Cardiac septum (tissue), 1 donor: ENCODE measurements at regions not wholly inside any gene's neighbourhood (a gene's known extent, or its start where the extent isn't known, plus 50 kb on each side); places are given as distances from the start of the nearest gene placed in this dataset.
"Not testable (repeated sequence)": the region's sequence is repeated elsewhere in the genome, so short reads cannot be mapped to it uniquely, and the experiment has no call there.

Experiments used
- DNase-seq: peaks from one replicate; pipeline ENCODE4 v3.0.0-alpha.2; 2020; ENCODE audit warnings: low spot score
- intact Hi-C: fragments of 100-400 bp; cut with DNase I; formaldehyde crosslinking; loops from one replicate; pipeline ENCODE4 v1.14.0; 2022
- donor health status: DM: no; HTN: no; CAD: no.

DNA sequence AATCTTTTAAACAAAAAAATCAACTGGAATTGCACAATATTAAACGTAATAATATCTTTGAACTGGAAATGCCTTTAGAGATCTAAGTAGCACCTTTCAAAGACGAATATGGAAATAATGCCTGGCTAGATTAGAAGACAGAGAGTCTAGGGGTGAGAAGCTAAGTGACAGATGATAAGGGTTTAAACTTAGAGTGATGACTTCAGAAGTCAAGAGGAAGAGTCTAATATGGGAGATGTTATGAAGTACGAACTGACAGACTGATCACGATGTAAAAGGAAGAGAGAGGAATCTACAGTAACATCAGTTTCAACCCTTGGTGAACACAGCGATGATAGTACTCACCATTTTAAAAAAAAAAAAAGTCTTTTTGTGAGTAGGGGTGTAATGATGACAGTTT, 57.9 kb downstream of the HINT1 start:
- DNase-seq: no peak
- intact Hi-C loops: loop anchor here (10.0 kb wide), 1 partner anchor 1212 kb away; no protein-coding TSS in a partner anchor

DNA sequence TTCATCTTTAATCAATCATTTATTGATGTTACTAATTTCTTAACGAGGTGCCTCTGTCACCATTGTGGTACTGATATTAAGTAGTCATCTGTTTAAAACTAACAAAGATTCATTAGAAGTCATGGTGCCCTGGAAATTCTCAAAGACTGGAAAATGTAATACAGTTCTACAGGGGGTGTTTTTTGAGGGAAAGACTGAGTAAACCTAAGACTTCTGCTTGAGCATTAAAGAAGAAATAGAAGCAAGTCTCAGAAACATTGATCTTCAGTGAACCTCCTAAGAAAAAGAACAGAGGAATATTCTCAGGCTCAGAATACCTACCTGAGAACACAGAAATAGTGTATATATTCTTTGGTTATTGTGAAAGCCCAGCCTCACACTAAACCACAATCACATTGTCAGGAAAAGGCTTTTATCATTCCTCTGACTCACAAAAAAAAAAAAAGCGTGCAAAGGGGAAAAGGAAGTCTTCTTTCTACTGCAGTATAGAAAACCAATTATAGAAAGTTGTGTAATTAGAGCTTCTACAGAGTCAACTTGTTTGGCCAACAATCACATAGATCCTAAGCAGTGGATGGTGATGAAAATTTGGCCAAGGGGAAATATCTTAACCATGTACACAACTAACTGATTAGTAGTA, 60.8 kb downstream of the HINT1 start:
- intact Hi-C loops: loop anchor here (10.0 kb wide), 1 partner anchor 1209 kb away; no protein-coding TSS in a partner anchor
- DNase-seq: no peak

DNA sequence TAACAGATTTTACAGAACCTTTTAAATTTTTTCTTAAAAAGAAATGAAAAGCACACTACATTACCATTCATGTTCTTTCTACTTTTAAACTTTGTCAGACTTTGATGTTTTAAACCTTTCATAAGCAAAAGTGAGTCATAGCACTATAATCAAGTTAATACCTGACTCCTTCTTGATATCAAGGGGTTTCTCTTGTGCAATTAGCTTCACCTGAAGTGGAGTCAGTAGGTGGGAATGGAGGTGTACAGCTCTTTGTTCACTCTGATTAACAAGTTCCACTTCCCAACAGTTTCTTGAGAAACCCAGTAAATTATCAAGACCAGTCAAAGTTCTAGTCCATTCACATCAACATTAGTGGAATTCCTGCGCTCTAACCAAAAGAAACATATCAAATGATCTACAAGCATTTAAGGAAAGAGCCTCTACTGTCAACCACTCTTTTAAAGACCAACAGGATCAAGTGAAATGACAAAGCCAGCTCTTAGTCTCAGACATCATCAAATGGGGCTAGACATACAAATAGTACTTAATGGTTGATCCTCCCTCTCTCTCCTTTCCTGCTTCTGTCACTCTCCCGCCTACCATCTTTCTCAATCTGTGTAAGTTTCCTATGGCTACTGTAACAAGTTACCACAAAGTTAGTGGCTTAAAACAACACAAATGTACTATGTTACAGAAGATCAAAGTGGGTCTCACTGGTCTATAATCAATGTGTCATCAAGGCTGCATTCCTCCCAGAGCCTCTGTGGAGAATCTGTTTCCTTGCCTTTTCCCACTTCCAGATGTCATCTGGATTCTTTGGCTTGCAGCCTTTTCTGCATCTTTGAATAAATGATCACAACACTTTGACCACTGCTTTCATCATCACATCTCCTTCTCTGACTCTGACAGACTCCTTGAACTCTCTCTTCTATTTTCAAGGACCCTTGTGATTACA, 68.0 kb downstream of the HINT1 start:
- intact Hi-C loops: no loop called here
- no peak for DNase-seq

DNA sequence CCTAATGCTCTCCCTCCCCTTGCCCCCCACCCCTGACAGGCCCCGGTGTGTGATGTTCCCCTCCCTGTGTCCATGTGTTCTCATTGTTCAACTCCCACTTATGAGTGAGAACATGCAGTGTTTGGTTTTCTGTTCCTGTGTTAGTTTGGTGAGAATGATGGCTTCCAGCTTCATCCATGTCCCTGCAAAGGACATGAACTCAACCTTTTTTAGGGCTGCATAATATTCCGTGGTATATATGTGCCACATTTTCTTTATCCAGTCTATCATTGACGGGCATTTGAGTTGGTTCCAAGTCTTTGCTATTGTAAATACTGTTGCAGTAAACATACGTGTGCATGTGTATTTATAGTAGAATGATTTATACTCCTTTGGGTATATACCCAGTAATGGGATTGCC, 69.5 kb downstream of the HINT1 start:
- DNase-seq, intact Hi-C loops: not testable (repeated sequence)

DNA sequence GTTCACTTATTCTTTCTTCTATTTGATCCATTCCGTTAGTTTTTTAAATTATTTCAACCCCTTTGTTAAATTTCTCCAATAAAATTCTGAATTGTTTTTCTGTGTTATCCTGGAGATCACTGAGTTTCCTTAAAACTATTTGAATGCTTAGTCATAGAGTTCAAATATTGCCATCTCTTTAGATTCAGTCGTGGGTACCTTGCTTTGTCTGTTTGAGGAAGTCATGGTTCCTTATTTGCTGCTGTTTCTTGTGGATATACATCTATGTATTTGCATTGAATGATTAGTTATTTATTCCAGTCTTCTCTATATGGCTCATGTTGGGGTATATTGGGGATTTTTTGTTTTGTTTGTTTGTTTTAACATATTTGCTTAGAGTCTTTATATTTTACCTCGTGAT, 80.6 kb downstream of the HINT1 start:
- intact Hi-C loops: no loop called here
- DNase-seq: no peak

DNA sequence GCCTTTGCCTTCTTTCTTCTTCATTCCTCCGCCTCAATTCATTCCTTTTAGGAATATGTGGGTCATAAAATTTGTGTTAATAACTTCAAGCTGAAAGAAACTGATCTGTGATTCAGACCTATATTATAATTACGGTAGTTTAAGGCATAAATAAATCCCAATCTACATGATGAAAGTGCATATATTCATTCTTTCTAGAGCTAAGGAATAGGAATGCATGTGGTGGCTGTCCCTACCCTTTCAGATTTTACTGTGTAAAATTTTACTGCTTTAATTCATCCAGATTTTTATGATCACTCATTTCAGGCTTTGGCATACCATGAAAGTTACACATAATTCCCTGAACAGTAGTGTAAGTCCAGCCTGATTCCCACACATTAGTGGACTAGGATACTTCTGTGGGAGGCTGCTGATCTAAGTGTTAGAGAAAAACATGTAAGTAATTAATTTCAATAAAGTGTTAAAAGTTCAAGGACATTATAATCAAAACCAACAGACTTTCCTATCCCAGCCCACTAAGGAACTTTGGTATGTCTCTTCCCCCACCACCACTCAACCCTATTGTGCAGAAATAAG, 83.1 kb downstream of the HINT1 start:
- no peak for DNase-seq
- intact Hi-C loops: no loop called here

DNA sequence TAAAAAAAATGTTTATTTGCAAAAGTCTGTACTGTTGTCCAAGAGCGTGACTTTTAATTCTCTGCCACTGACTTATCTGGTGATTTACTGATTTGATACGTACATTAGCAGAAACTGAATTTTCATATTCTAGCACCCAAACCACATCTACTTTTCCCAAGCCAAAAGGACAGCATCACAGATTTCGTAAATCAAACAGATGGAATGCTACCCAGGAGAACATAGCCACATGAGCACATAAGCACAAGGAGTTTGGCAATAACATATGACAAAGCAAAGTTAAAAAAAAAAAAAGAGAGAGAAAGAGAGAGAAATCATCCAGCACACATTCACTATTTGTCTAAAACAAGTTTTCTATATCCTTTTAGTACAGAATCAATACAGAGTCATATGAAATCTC, 83.7 kb downstream of the HINT1 start:
- DNase-seq: no peak
- intact Hi-C loops: no loop called here

DNA sequence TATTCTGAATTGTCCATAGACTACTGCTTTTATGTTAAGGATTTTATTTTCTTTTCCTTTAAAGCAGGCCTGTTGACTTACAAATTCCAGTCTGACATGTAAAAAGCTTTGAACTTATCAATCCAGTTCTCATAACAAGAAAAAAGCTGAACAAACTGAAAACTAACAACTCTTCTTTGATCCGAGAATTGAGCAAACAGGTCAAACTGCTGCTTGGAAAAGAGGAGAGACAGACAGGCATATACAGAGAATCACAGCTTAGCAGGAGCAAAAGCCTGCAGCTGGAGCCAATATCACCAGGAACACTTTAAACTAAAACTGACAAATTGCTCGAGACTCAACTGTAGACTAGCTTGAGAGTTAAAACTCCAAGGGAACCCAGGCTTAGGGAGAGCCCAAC, 85.8 kb downstream of the HINT1 start:
- intact Hi-C loops: no loop called here
- DNase-seq: no peak

DNA sequence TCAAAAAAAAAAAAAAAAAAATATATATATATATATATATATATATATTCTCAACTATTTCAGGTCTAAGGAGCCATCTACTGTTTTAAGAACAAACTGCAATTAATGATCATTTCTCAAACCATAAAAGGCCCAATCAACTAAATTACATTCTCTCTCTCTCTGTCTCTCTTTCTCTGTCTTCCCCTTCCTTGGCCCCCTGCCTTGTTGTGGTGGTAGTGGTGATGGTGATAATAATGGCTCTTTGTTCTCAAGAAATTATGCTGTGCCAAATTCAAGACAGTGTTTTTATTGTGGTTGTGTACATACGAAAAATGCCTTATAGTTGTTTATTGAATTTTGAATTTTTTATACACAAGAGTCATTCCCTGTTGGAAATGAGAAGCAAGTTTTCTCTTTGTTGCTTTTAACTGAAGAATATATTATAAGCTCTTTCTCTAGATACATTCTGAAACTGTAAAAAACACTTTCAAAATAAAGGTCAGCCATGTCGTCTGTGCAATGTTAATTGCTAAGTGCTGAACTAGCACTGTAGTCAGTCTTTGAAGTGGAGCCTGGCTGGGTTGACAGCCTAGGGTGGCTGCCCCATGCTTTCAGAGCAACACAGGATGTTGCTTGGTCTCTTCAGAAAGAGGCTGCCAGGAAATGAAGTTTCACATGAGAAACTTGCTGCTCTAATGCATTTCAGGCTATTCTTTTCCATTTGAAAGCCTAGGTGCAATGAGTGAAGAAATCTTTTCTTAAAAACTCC, 96.0 kb downstream of the HINT1 start:
- intact Hi-C loops: no loop called here
- DNase-seq: no peak

DNA sequence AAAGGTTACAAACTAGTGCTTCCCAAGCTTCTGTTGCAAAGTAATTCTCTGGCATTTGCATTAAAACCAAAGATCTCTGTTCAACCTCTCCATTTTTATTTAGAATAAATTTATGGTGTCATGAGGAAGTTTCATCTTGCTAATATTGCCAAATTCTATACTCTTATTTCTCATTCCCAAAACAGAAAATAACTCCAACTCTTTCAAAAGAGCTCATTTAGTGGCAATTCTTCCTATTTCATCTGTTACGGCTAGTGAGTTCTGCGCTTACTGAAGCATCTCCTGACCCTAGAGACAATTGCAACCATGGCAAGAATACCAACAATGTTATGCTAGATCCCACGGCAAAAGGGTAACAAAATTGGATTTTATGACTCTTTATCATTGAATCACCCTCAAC, 97.0 kb downstream of the HINT1 start:
- DNase-seq: no peak
- intact Hi-C loops: no loop called here

DNA sequence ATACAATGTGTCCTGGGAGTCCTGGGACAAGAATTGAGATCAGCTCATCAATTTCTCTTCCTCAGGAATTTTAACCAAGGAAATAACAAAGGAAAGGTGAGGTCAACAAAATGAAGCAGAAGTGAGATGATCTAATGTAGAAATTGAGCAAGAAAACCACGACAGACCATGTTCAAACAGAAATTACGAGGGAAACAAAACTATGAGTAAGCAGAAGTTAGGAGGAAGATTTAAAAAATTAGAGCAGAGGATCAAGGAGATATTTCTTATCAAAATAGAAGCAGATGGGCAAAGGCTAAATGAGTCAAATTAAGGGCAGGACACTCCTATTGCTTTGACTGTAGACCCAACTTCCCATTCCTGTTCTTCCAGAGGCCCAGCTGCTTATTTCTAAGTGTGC, 97.4 kb downstream of the HINT1 start:
- intact Hi-C loops: no loop called here
- DNase-seq: no peak

DNA sequence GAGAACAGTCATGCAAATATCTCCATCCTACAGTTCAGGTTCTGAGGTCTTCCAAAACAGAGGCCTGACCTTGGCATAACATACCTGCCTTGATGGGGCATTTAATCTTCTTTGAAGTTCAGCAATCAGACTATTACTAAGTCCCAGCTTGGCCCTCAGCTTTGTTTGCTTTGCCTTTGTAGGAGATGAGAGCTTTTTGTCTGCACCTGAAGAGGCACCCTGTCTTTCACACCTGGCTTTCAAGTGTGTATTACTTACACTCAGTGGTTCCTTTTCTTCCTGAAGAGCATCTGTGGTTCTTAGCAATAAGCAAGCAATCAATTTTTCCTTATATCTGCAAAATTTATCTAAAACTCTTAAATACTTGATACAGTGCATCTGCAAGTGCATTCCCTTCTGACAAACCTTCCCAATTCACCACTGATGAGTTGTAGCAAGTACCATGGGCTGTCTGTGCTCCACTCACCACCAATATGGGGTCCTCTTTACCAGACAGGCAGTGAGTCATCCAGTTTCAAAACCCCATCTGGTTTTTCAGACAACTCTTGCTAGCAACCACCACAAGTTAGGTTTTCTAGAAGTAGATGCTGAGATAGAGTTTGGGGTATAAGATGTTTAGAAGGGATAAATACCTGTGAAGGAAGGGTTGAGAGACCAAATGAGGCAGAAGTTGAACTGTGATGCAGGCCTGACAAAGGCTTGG, 100.2 kb downstream of the HINT1 start:
- intact Hi-C loops: no loop called here
- no peak for DNase-seq

DNA sequence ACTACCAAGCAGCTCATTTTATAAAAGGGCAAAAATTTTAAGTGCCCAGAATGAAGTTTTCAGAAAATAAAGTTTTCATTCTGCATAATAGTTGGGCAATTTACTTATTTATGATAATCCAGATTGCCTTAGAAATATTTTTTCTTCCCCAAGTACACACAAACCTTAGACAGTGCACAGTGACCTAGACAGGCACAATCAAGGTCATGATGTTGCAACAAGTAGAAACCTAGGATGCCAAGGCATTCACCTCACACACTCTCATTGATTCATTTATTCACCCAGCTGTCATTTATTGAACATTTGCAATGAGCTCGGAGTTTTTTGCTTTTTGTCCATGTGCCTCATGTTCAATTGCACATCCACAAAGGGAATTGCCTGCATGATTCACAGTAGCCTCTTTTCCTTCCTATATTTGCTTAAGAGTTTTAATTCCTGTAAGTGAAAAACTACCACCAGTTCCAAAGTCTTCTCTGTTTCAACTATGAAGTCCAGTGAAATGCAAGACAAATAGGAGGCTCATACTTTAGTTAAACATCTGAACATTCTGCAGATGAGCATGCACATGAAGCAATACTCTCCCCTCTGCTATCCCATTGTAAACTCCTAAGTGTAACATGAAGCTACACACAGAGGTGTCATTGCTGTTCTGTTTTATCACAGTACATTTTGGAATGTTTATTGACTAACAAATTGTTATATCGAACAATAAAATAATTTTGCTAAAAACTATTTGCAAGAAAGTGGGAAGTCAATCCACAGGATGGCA, 122.9 kb downstream of the HINT1 start:
- intact Hi-C loops: no loop called here
- no peak for DNase-seq

DNA sequence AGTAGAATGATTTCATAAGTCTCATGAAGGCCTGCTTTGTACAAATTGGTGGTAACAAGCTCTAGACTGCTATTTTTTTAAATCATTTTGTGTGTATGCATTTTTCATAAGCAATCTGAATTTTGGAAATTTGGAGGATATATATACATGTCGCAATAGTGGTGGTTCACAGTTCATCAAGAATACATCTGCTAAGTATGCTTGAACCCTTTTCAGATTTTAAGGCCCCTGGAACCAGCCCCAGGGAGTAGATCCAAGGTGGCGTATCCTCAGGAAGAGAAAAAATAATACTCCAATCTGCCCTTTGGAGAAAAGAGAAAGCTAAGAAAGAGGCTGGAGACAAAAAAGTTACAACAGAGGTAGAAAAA, 141.6 kb downstream of the HINT1 start:
- intact Hi-C loops: no loop called here

DNA sequence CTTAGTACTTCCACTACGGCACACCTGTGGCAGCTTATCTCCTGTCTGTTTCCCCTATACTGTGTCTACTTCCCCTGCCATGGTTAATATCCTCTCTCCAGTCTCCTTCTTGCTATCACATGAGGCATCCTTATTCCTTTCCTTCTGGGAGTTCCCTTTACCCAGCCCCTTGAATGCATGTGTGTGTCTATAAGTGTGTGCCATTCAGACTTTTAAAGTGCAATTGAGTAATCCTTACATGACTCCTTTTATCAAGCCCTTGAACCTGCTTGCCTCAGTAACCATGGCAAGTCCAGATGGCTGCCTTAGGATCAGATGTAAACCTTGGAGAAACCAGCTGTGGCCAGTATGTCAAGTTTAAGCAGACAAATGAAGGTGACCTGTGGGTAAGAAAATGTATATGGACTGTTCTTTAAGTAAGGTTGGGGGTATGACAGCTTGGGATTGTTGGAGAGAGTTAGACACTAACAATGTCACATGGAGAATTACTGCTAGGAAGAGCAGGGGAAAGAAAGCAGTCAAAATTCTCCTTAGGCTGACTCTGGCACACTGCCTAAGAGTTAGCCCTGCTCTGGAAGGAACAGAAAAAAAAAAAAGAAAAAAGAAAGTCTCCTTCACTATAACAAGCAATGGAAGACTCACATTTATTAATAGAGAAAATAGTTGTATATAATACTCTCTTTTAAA, 142.1 kb downstream of the HINT1 start:
- intact Hi-C loops: no loop called here

More for the DNA sequence above, 141.6 kb downstream of the HINT1 start:
- DNase-seq: no peak

DNA sequence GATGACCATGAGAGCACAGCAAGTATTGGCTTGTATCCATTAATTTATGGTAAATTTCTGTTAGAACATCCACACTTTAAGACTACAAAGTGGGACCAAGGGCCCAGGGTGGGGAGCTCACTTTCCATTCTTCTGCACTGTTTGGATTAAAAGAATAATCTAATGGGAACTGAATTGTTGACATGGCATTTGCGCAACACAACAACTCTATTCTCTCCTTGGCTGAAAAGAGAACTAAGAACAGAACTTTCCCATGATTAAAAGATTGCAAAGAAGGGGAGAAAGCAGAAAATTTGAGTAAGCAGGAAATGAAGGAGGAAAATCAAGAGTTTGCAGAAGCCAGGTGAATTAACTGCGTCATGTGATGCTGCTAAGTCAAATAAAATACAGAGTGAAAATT, 143.4 kb downstream of the HINT1 start:
- no peak for DNase-seq
- intact Hi-C loops: no loop called here

More for the DNA sequence above, 142.1 kb downstream of the HINT1 start:
- no peak for DNase-seq

DNA sequence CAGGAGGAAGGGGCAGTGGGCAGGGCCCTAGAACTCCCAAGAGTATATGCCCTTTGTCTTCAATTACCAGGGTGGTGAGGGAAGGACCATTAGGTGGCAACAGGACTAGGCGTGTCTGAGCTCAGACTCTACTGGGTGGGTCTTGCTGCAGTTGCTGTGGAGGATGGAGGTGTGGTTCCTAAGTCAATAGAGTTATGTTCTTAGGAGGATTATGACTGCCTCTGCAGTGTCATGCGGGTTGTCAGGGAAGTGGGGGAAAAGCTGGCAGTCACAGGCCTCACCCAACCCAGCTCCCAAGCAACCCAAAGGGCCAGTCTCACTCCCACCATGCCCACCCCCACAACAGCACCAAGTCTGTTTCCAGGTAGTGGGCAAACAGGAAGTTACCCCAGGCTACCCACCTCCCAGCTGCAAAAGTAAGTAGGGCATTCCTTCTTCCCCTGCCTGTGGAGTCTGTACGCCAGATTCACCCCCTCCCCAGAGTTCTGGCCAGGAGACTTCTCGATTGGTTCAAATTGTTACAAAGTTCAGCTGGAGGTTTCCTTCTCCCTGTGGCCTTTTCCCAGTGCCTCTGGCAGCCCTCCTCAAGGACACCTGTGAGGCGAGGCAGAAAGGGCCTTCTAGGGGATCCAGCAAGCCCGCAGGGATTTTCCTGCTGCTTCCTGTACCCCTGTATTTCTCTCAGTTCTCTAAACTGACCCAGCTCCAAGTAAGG, 145.3 kb downstream of the HINT1 start:
- intact Hi-C loops: no loop called here
- DNase-seq: no peak

DNA sequence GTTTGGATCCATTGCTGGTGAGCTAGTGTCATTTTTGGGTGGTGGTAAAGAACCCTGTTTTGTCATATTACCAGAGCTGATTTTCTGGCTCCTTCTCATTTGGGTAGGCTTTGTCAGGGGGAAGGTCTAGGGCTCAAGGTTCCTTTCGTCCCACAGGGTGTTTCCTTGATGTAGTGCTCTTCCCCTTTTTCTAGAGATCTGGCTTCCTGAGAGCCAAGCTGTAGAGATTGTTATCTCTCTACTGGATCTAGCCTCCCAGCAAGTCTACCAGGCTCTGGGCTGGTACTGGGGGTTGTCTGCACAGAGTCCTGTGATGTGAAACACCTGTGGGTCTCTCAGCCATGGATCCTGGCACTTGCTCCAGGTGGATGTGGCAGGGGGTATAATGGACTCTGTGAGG, 145.9 kb downstream of the HINT1 start:
- intact Hi-C loops: no loop called here
- no peak for DNase-seq
